ENCODE measurements at regions not wholly inside any gene's neighbourhood (a gene's known extent, or its start where the extent isn't known, plus 50 kb on each side); places are given as distances from the start of the nearest gene placed in this dataset.

GRCh38 chr3:66617351-66617750, 116.5 kb upstream of the LRIG1 start:
- TF ChIP-seq CTCF (conservative IDR thresholded peaks at IDR 0.05; ENCODE audit: low read length) (no peak), EZH2phosphoT487 (IDR thresholded peaks at IDR 0.05; ENCODE audit: borderline replicate concordance, low read depth, low read length) (no peak)
